Body of pancreas (tissue), 4 donors: ENCODE measurements at regions not wholly inside any gene's neighbourhood (a gene's known extent, or its start where the extent isn't known, plus 50 kb on each side); places are given as distances from the start of the nearest gene placed in this dataset.
A peak's percentile ranks its signal among the peaks of the same experiment; 100 is the strongest.

Experiments used
- ATAC-seq: fragments of 150-250 bp; one replicate; pipeline ENCODE4 v1.9.1; 2016
- DNase-seq, 4 donors: peaks; one replicate each; pipeline ENCODE4 v3.0.0-alpha.2; 2019
- H3K27ac ChIP-seq, 4 donors: fragments of 200-600 bp; sonication (generic); 1 replicate in 3 of 4; 2 replicates in 1 of 4; pipeline versions ENCODE4 v1.5.1 to v1.6.1; 2016 to 2019; ENCODE audit warnings: mild to moderate bottlenecking in 1 of 4, mixed read lengths in 1 of 4, moderate library complexity in 1 of 4
- H3K27me3 ChIP-seq, 2 donors: fragments of 200-600 bp; sonication (generic); one replicate each; pipeline ENCODE4 v1.6.0; 2016; ENCODE audit warnings: mild to moderate bottlenecking in 1 of 2
- H3K36me3 ChIP-seq, 2 donors: fragments of 200-600 bp; sonication (generic); replicated peaks in 1 of 2; 2 replicates each; pipeline ENCODE4 v1.5.1; 2016; ENCODE audit warnings: low read depth in 2 of 2; ENCODE audit not compliant: insufficient read depth in 1 of 2
- H3K4me1 ChIP-seq: fragments of 200-600 bp; sonication (generic); one replicate; pipeline ENCODE4 v1.6.0; 2016
- H3K4me3 ChIP-seq, 2 donors: fragments of 200-600 bp; sonication (generic); 1 replicate in 1 of 2; 2 replicates in 1 of 2; pipeline ENCODE4 v1.5.1; 2016 to 2019
- H3K9me3 ChIP-seq, 3 donors: fragments of 200-600 bp; sonication (generic); 1 replicate in 2 of 3; 2 replicates in 1 of 3; pipeline ENCODE4 v1.5.1; 2016
- POLR2A ChIP-seq, 3 donors: fragments of 450-650 bp; IDR thresholded peaks; one replicate each; pipeline ENCODE4 v1.6.1; 2016; ENCODE audit warnings: antibody characterized with exemption in 3 of 3, mild to moderate bottlenecking in 2 of 3
- WGBS, 2 donors: methylation state at CpG; one replicate each; pipeline ENCODE4 v1.1.5; 2017; 5-methylcytosine and 5-hydroxymethylcytosine counted together
- intact Hi-C: fragments of 100-400 bp; cut with DNase I; formaldehyde crosslinking; loops from one replicate; pipeline ENCODE4 v1.15.1; 2023
- TF ChIP-seq, protein P1 (sequence below), 7 experiments: fragments of 450-650 bp in 4 of 7; fragments of 200-600 bp in 3 of 7; sonication (generic) in 3 of 7; IDR thresholded peaks; one replicate each; pipeline ENCODE4 v1.5.1; 2016 to 2019; ENCODE audit warnings: antibody characterized with exemption in 7 of 7

DNA sequence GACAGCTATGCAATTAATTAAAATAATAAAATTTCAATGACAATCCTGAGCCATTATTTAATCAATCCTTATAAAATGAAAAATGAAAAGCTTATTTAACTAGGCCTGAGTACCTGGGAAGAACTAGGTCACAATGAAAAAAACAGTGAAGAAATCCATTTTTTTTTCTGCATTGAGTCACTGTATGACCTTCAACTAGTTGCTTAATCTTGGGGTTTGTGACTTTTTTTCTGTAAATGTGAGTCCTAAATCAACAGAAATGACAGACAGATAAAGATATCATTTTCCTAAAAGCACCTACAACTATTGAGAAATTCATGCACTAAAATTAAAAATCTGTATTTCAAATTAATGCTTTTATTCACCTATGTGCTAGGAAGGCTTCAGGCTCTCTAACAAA lies 96.8 kb downstream of the TMEM26 start:
- ATAC-seq (peak; percentile 27), DNase-seq (no peak)
- no peaks in the 10 kb centered on the region for H3K9me3 ChIP-seq
- no peak overlapping the region for H3K4me3 ChIP-seq
- intact Hi-C loops, result no loop called here
- H3K27me3 ChIP-seq, result no peaks in the 10 kb centered on the region
- no peak overlapping the region for H3K27ac ChIP-seq
- TF ChIP-seq POLR2A (IDR thresholded peaks at IDR 0.05), result no peak
- TF ChIP-seq, protein P1, sequence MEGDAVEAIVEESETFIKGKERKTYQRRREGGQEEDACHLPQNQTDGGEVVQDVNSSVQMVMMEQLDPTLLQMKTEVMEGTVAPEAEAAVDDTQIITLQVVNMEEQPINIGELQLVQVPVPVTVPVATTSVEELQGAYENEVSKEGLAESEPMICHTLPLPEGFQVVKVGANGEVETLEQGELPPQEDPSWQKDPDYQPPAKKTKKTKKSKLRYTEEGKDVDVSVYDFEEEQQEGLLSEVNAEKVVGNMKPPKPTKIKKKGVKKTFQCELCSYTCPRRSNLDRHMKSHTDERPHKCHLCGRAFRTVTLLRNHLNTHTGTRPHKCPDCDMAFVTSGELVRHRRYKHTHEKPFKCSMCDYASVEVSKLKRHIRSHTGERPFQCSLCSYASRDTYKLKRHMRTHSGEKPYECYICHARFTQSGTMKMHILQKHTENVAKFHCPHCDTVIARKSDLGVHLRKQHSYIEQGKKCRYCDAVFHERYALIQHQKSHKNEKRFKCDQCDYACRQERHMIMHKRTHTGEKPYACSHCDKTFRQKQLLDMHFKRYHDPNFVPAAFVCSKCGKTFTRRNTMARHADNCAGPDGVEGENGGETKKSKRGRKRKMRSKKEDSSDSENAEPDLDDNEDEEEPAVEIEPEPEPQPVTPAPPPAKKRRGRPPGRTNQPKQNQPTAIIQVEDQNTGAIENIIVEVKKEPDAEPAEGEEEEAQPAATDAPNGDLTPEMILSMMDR (IDR thresholded peaks at IDR 0.05), result no peak
- H3K36me3 ChIP-seq, result no peaks in the 10 kb centered on the region
- H3K4me1 ChIP-seq, result peaks cover 6% of the 10 kb centered on the region

DNA sequence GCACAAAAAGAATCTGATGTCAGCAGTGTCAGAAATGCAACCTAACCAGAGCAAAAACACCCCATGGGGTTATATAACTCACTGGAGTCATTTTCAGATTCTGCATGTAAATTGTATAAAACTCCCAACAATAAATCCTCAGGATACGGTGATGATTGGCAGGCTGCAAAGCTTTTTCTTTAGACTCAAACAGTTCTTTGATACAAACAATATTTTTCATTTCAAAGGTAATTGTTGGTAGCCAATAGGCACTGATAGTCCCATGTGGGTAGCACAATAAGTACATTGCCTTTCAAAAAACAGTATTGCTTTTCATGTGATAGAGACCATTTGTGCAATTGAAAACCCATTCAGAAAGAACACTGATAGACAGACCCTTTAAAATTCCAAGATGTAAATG lies 98.0 kb downstream of the TMEM26 start:
- no peak for TF ChIP-seq POLR2A (IDR thresholded peaks at IDR 0.05)
- TF ChIP-seq, protein P1 (IDR thresholded peaks at IDR 0.05), result no peak
- H3K4me1 ChIP-seq, result peaks cover 8% of the 10 kb centered on the region
- ATAC-seq (no peak), DNase-seq (no peak)
- intact Hi-C loops, result no loop called here
- H3K9me3 ChIP-seq, result no peaks in the 10 kb centered on the region
- H3K27ac ChIP-seq, result no peak overlapping the region
- 79 to 95% methylated on average over 1 of the region's 1 CpG for WGBS, 2 donors
- no peaks in the 10 kb centered on the region for H3K36me3 ChIP-seq
- no peak overlapping the region for H3K4me3 ChIP-seq
- H3K27me3 ChIP-seq, result no peaks in the 10 kb centered on the region

DNA sequence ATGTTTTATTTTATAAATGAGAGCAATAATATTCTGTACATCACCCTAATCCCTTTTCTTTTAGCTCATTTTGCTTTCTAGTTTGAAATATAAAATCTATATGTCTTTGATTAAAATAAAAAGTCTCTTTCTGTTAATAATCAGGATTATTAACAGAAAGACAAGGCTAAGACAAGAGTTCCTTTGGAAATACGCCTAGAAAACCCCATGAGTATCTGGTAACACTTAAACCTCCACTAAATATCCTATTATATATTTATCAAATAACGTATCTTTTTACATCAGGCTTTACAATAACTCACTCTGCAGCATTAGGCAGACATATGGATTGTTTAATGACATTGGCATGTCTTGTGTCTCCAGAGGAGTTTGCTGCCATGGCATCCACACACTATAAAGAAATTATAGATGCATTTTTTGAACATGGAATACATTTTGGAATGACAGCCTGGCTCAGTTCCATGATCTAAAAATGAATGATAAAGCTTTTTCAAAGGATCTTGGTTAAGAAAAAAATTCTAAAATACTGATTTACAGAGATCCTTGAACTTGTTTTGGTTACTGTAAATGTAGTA lies 98.7 kb downstream of the TMEM26 start:
- no peaks in the 10 kb centered on the region for H3K36me3 ChIP-seq
- no peak for DNase-seq
- no peak overlapping the region for H3K27ac ChIP-seq
- TF ChIP-seq, protein P1 (IDR thresholded peaks at IDR 0.05), result no peak
- TF ChIP-seq POLR2A (IDR thresholded peaks at IDR 0.05), result no peak
- H3K4me1 ChIP-seq, result peaks cover 11% of the 10 kb centered on the region
- no peaks in the 10 kb centered on the region for H3K27me3 ChIP-seq
- no peaks in the 10 kb centered on the region for H3K9me3 ChIP-seq
- 76 to 79% methylated on average over 2 of the region's 2 CpGs for WGBS, 2 donors
- ATAC-seq, result no peak
- H3K4me3 ChIP-seq, result no peak overlapping the region
- intact Hi-C loops, result no loop called here

DNA sequence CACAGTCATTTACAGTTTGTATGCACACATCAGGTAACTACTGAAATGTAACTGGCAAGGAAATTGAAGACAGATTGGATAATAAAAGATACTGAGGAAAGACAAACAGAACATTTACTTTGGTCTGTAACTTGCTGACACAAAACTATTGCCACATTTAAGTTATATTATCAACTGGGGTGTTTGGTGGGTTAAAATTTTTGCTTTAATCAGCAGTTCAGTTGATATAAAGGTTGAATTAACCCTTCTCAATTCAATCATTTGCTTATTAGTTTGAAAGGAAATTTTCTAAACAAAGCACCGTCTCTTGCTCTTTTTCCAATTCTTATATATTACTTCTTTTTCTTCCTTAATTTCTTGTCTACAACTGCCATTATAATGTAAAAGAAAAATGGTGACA lies 102.4 kb downstream of the TMEM26 start:
- TF ChIP-seq, protein P1 (IDR thresholded peaks at IDR 0.05), result no peak
- TF ChIP-seq POLR2A (IDR thresholded peaks at IDR 0.05), result no peak
- no peak overlapping the region for H3K4me3 ChIP-seq
- intact Hi-C loops, result no loop called here
- no peak for DNase-seq
- whole genome bisulfite sequencing, 2 donors, result 94 to 100% methylated on average over 1 of the region's 1 CpG
- no peaks in the 10 kb centered on the region for H3K27me3 ChIP-seq
- no peak for ATAC-seq
- H3K36me3 ChIP-seq, result no peaks in the 10 kb centered on the region
- no peak overlapping the region for H3K27ac ChIP-seq
- H3K9me3 ChIP-seq, result no peaks in the 10 kb centered on the region
- H3K4me1 ChIP-seq, result peaks cover 6% of the 10 kb centered on the region

DNA sequence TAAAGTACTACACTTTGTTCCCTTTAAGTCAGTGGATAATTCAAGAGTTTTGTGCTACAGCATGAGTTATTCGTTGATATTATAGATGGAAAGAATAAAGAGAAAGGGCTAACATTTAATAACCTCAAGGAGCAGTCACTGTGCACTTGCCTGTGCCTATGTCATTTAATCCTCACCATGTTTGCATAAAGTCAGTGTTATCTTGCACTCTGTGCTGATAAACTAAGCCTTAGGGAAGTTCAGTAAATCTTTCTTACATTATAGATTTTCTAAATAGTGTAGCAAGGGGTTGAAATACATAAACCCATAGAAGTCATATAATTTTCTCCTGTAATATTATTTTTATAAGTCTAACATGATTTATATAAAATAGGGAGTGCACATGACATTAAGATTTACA lies 103.1 kb downstream of the TMEM26 start:
- TF ChIP-seq, protein P1 (IDR thresholded peaks at IDR 0.05), result no peak
- no peak for TF ChIP-seq POLR2A (IDR thresholded peaks at IDR 0.05)
- H3K4me3 ChIP-seq, result no peak overlapping the region
- intact Hi-C loops, result no loop called here
- WGBS, 2 donors, result 0% methylated on average over 1 of the region's 1 CpG
- peaks cover 6% of the 10 kb centered on the region for H3K4me1 ChIP-seq
- H3K9me3 ChIP-seq, result no peaks in the 10 kb centered on the region
- H3K27ac ChIP-seq, result no peak overlapping the region
- no peaks in the 10 kb centered on the region for H3K27me3 ChIP-seq
- H3K36me3 ChIP-seq, result no peaks in the 10 kb centered on the region
- ATAC-seq (no peak), DNase-seq (no peak)
